ENCODE measurements at regions not wholly inside any gene's neighbourhood (a gene's known extent, or its start where the extent isn't known, plus 50 kb on each side); places are given as distances from the start of the nearest gene placed in this dataset.

- TF ChIP-seq CTCF (IDR thresholded peaks at IDR 0.05) (no peak), POLR2A (IDR thresholded peaks at IDR 0.05) (no peak)
Observed at GRCh38 chr10:45151467-45152214, 150.9 kb downstream of the ZNF22 start.
